Duodenal mucosa (tissue), 2 donors: ENCODE measurements at regions not wholly inside any gene's neighbourhood (a gene's known extent, or its start where the extent isn't known, plus 50 kb on each side); places are given as distances from the start of the nearest gene placed in this dataset.

Experiments used
- H3K27ac ChIP-seq: one replicate; pipeline ENCODE4 v1.7.0; 2013; ENCODE audit warnings: low read depth, low read length
- H3K27me3 ChIP-seq, 2 donors: one replicate each; pipeline ENCODE4 v1.7.0; 2013; ENCODE audit warnings: low read length in 2 of 2, control low read depth in 1 of 2; ENCODE audit not compliant: insufficient read depth in 2 of 2, control insufficient read depth in 1 of 2
- H3K36me3 ChIP-seq, 2 donors: one replicate each; pipeline ENCODE4 v1.7.0; 2013; ENCODE audit warnings: low read length in 2 of 2, control low read depth in 1 of 2; ENCODE audit not compliant: insufficient read depth in 2 of 2, control insufficient read depth in 1 of 2
- H3K4me1 ChIP-seq, 2 donors: one replicate each; pipeline ENCODE4 v1.7.0; 2013; ENCODE audit warnings: low read length in 2 of 2, control low read depth in 1 of 2; ENCODE audit not compliant: insufficient read depth in 2 of 2, control insufficient read depth in 1 of 2
- H3K4me3 ChIP-seq, 2 donors: one replicate each; pipeline ENCODE4 v1.7.0; 2013; ENCODE audit warnings: low read length in 2 of 2, low read depth in 1 of 2
- H3K9ac ChIP-seq, 2 donors: one replicate each; pipeline ENCODE4 v1.7.0; 2013; ENCODE audit warnings: low read length in 2 of 2, low read depth in 1 of 2
- H3K9me3 ChIP-seq, 2 donors: one replicate each; pipeline ENCODE4 v1.7.0; 2013; ENCODE audit warnings: low read length in 2 of 2, control low read depth in 1 of 2; ENCODE audit not compliant: control insufficient read depth in 1 of 2

- Histone ChIP-seq H3K9me3 (peaks cover 0 to 2% of the 10 kb centered on the region in 2 donors), H3K9ac (no peak overlapping the region), H3K27ac (no peak overlapping the region), H3K4me1 (no peaks in the 10 kb centered on the region), H3K36me3 (no peaks in the 10 kb centered on the region), H3K4me3 (no peak overlapping the region), H3K27me3 (peaks cover 0 to 5% of the 10 kb centered on the region in 2 donors)
Observed at GRCh38 chr2:239590276-239590675, 189.5 kb upstream of the HDAC4 start.

GRCh38 chr2:239589833-239590232 lies 189.0 kb upstream of the HDAC4 start:
- Histone ChIP-seq H3K27ac (no peak overlapping the region), H3K9me3 (peaks cover 0 to 2% of the 10 kb centered on the region in 2 donors), H3K4me3 (no peak overlapping the region), H3K36me3 (no peaks in the 10 kb centered on the region), H3K9ac (no peak overlapping the region), H3K27me3 (peaks cover 0 to 5% of the 10 kb centered on the region in 2 donors), H3K4me1 (no peaks in the 10 kb centered on the region)

- Histone ChIP-seq H3K9ac (no peak overlapping the region), H3K9me3 (peaks cover 0 to 2% of the 10 kb centered on the region in 2 donors), H3K27ac (no peak overlapping the region), H3K4me1 (no peaks in the 10 kb centered on the region), H3K36me3 (no peaks in the 10 kb centered on the region), H3K4me3 (no peak overlapping the region), H3K27me3 (peaks cover 0 to 5% of the 10 kb centered on the region in 2 donors)
Observed at GRCh38 chr2:239589270-239589825, 188.5 kb upstream of the HDAC4 start.

DNA sequence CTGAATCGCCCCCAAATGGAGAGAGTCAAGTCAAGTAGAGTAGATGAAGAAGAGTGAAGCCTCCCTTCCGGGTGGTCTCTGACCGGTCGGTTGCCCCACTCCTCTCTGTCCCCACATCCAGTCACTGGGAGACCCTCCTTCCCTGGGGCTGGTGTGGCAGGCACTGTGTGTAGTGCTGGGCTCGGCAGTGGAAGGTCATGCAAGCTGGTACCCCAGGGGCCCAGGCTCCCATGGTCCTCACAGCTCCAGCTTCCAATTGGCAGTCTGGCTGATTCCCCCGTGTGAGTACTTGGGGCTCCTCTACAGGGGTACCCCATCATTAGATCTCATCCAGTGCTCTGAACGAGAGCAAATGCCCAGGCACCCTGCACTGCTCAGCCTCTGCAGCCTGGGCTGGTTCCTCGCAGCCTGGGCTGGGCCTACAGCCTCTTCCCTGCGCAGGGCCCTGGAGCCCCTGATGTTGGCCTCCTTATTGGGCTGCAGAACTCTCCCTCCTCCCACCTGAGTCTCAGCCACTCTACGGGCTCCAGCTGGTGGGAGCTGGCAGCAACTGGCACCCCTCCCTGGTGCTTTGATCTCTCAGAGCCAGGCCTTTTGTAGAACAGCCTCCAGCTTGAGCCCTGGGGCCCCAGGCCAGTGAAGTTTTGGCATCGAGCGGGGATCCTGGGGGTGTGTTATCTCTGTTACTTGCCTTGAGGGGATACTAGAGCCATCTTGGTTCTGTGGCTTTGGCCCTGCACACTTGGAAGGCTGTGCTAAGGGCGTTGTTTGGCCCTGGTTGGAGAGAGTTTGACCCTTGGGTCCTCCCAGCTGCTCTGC lies 187.8 kb upstream of the HDAC4 start:
- Histone ChIP-seq H3K27ac (no peak overlapping the region), H3K9me3 (peaks cover 0 to 2% of the 10 kb centered on the region in 2 donors), H3K9ac (no peak overlapping the region), H3K36me3 (no peaks in the 10 kb centered on the region), H3K4me1 (no peaks in the 10 kb centered on the region), H3K27me3 (peaks cover 0 to 5% of the 10 kb centered on the region in 2 donors), H3K4me3 (no peak overlapping the region)

DNA sequence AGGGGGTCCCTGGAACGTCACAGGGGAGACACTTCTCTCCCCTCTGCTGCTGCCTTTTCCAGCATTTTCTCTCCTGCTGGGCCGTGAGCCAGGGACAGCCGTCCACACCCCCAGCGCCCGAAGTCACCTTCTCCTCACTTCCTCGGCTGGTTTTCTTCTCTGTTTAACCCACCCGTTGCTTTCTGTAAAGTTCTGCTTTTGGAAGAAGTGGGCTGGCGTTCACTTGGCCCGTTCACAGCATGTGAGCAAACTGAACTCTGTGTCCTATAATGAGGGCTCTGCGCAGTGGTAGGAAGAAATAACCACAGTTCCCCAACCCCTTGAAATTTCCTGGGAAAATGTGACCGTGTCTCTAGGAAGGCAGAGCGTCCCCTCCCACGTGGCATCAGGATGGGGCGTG lies 187.0 kb upstream of the HDAC4 start:
- H3K27ac ChIP-seq, result no peak overlapping the region
- peaks cover 0 to 5% of the 10 kb centered on the region in 2 donors for H3K27me3 ChIP-seq
- H3K9me3 ChIP-seq, result peaks cover 0 to 2% of the 10 kb centered on the region in 2 donors
- no peaks in the 10 kb centered on the region for H3K4me1 ChIP-seq
- no peak overlapping the region for H3K4me3 ChIP-seq
- H3K9ac ChIP-seq, result no peak overlapping the region
- H3K36me3 ChIP-seq, result no peaks in the 10 kb centered on the region

DNA sequence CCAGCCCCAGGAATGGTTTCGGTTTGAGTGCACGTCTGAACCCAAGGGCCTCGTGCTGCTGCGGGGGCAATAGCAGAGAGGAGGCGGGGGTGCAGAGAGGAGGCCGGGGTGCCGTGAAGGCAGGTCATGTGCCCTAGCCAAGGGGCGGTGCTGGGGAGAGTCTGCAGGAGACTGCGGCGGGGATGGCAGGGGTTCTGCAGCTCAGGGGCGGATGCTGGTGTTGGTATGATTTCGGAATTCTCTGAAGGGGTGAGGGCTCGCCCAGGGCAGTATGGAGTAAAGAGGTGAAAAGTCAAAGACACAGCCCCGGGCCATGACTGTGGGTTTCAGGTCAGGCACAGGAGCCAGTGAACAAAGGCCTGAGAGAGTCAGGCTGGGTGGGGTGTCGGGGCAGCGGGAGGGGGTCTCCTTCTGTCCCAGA lies 186.5 kb upstream of the HDAC4 start:
- peaks cover 0 to 5% of the 10 kb centered on the region in 2 donors for H3K27me3 ChIP-seq
- no peak overlapping the region for H3K27ac ChIP-seq
- H3K36me3 ChIP-seq, result no peaks in the 10 kb centered on the region
- peaks cover 0 to under 1% of the 10 kb centered on the region in 2 donors for H3K9me3 ChIP-seq
- no peak overlapping the region for H3K9ac ChIP-seq
- H3K4me1 ChIP-seq, result no peaks in the 10 kb centered on the region
- no peak overlapping the region for H3K4me3 ChIP-seq

- H3K36me3 ChIP-seq, result no peaks in the 10 kb centered on the region
- H3K4me1 ChIP-seq, result no peaks in the 10 kb centered on the region
- no peak overlapping the region for H3K4me3 ChIP-seq
- H3K9ac ChIP-seq, result no peak overlapping the region
- no peaks in the 10 kb centered on the region for H3K9me3 ChIP-seq
- peaks cover 0 to 5% of the 10 kb centered on the region in 2 donors for H3K27me3 ChIP-seq
- H3K27ac ChIP-seq, result no peak overlapping the region
Observed at GRCh38 chr2:239586651-239587310, 186.0 kb upstream of the HDAC4 start.

- no peak overlapping the region for H3K9ac ChIP-seq
- no peaks in the 10 kb centered on the region for H3K9me3 ChIP-seq
- no peak overlapping the region for H3K27ac ChIP-seq
- H3K36me3 ChIP-seq, result no peaks in the 10 kb centered on the region
- H3K4me1 ChIP-seq, result no peaks in the 10 kb centered on the region
- H3K27me3 ChIP-seq, result peaks cover 0 to 5% of the 10 kb centered on the region in 2 donors
- H3K4me3 ChIP-seq, result no peak overlapping the region
Observed at GRCh38 chr2:239585422-239585821, 184.6 kb upstream of the HDAC4 start.

DNA sequence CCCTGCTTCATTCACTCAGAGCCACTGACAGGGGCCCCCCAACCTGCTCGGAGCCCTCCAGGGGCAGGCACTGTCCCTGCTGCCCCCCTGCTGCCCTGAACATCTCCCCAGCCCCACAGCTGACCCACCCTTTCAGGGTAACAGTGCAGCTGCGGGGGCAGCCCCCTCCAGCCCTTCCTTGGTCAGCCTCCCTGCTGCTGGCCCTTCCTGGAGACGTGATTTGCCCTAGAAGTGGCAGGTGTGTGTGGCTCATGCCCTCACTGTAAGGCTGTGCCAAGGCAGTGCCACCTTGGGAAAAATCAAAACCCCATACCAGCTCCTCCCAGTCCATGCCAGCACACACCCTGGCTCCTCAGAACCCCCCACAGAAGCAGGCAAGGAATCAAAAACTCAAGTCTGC lies 184.2 kb upstream of the HDAC4 start:
- Histone ChIP-seq H3K9ac (no peak overlapping the region), H3K27ac (no peak overlapping the region), H3K4me1 (no peaks in the 10 kb centered on the region), H3K27me3 (peaks cover 0 to 5% of the 10 kb centered on the region in 2 donors), H3K9me3 (no peaks in the 10 kb centered on the region), H3K4me3 (no peak overlapping the region), H3K36me3 (no peaks in the 10 kb centered on the region)
